Fibroblast of the aortic adventitia (primary cell): ENCODE measurements at regions not wholly inside any gene's neighbourhood (a gene's known extent, or its start where the extent isn't known, plus 50 kb on each side); places are given as distances from the start of the nearest gene placed in this dataset.

ENCODE experiments used
- DNase-seq: peaks from one replicate; pipeline ENCODE4 v3.0.0-alpha.2; 2010; ENCODE audit warnings: low read depth
- H3K4me3 ChIP-seq: 2 replicates; pipeline ENCODE4 v1.5.1; 2011; ENCODE audit warnings: low read depth, mild to moderate bottlenecking, control low read depth, low read length, moderate library complexity
- CTCF ChIP-seq: IDR thresholded peaks from 2 replicates; pipeline ENCODE4 v1.5.1; 2011; ENCODE audit warnings: mild to moderate bottlenecking, low read length, control low read depth, inconsistent platforms; ENCODE audit not compliant: insufficient read depth

GRCh38 chr10:63738410-63738809, 217.2 kb downstream of the REEP3 start:
- peak; percentile 54 for DNase-seq
- no peak for TF ChIP-seq CTCF
- no peak overlapping the region for H3K4me3 ChIP-seq

GRCh38 chr10:63744060-63744941, 223.1 kb downstream of the REEP3 start:
- no peak for TF ChIP-seq CTCF
- no peak overlapping the region for H3K4me3 ChIP-seq
- peak; percentile 38 for DNase-seq

- TF ChIP-seq CTCF, result no peak
- DNase-seq, result no peak
- H3K4me3 ChIP-seq, result no peak overlapping the region
Measured at GRCh38 chr10:63749915-63750314, 228.7 kb downstream of the REEP3 start.

GRCh38 chr10:63751836-63752235, 230.6 kb downstream of the REEP3 start:
- H3K4me3 ChIP-seq, result no peak overlapping the region
- no peak for TF ChIP-seq CTCF
- DNase-seq, result no peak

GRCh38 chr10:63752318-63752717, 231.1 kb downstream of the REEP3 start:
- no peak overlapping the region for H3K4me3 ChIP-seq
- TF ChIP-seq CTCF, result no peak
- no peak for DNase-seq

GRCh38 chr10:63753808-63754207, 232.6 kb downstream of the REEP3 start:
- TF ChIP-seq CTCF, result no peak
- no peak for DNase-seq
- no peak overlapping the region for H3K4me3 ChIP-seq

GRCh38 chr10:63755441-63755840, 234.2 kb downstream of the REEP3 start:
- no peak for TF ChIP-seq CTCF
- no peak overlapping the region for H3K4me3 ChIP-seq
- DNase-seq, result no peak
